NCI-H1092 treated with DMSO at 0.1 percent for 48 hours (cell line): ENCODE measurements at regions not wholly inside any gene's neighbourhood (a gene's known extent, or its start where the extent isn't known, plus 50 kb on each side); places are given as distances from the start of the nearest gene placed in this dataset.

Experiments used
- DNase-seq: peaks from one replicate; lab custom pipeline; 2025; lab: John Stamatoyannopoulos, UW

GRCh38 chr3:18827664-18828063, 320.6 kb upstream of the KCNH8 start:
- DNase-seq = no peak

- DNase-seq = no peak
Observed at GRCh38 chr3:18825665-18826064, 322.6 kb upstream of the KCNH8 start.

- DNase-seq = no peak
Observed at GRCh38 chr3:18813300-18813699, 335.0 kb upstream of the KCNH8 start.

GRCh38 chr3:18812316-18812715, 336.0 kb upstream of the KCNH8 start:
- no peak for DNase-seq

GRCh38 chr3:18810306-18810661, 338.0 kb upstream of the KCNH8 start:
- DNase-seq = no peak

GRCh38 chr3:18809640-18810305, 338.5 kb upstream of the KCNH8 start:
- no peak for DNase-seq

GRCh38 chr3:18808429-18808828, 339.9 kb upstream of the KCNH8 start:
- DNase-seq = no peak

GRCh38 chr3:18807593-18807992, 340.7 kb upstream of the KCNH8 start:
- no peak for DNase-seq

GRCh38 chr3:18806633-18807032, 341.7 kb upstream of the KCNH8 start:
- DNase-seq = no peak

- DNase-seq = no peak
Observed at GRCh38 chr3:18797378-18797777, 350.9 kb upstream of the KCNH8 start.

- DNase-seq = no peak
Observed at GRCh38 chr3:18795078-18795477, 353.2 kb upstream of the KCNH8 start.

- DNase-seq = no peak
Observed at GRCh38 chr3:18791752-18792151, 356.6 kb upstream of the KCNH8 start.

GRCh38 chr3:18791182-18791581, 357.1 kb upstream of the KCNH8 start:
- no peak for DNase-seq

- DNase-seq = no peak
Observed at GRCh38 chr3:18790384-18790783, 357.9 kb upstream of the KCNH8 start.

- DNase-seq = no peak
Observed at GRCh38 chr3:18789734-18790133, 358.6 kb upstream of the KCNH8 start.

- DNase-seq = no peak
Observed at GRCh38 chr3:18787441-18787840, 360.9 kb upstream of the KCNH8 start.

- DNase-seq = no peak
Observed at GRCh38 chr3:18786650-18787323, 361.5 kb upstream of the KCNH8 start.

GRCh38 chr3:18782191-18782590, 357.1 kb upstream of the SATB1 start:
- DNase-seq = no peak

- DNase-seq = no peak
Observed at GRCh38 chr3:18780959-18781358, 355.8 kb upstream of the SATB1 start.

GRCh38 chr3:18779704-18780103, 354.6 kb upstream of the SATB1 start:
- DNase-seq = no peak

- no peak for DNase-seq
Observed at GRCh38 chr3:18778598-18778997, 353.5 kb upstream of the SATB1 start.

GRCh38 chr3:18778094-18778493, 353.0 kb upstream of the SATB1 start:
- no peak for DNase-seq

GRCh38 chr3:18775501-18775900, 350.4 kb upstream of the SATB1 start:
- DNase-seq = no peak
